Esophagus muscularis mucosa (tissue), 4 donors: ENCODE measurements at regions not wholly inside any gene's neighbourhood (a gene's known extent, or its start where the extent isn't known, plus 50 kb on each side); places are given as distances from the start of the nearest gene placed in this dataset.

Experiments
- DNase-seq: peaks from one replicate; pipeline ENCODE4 v3.0.0-alpha.2; 2017; ENCODE audit errors: extremely low spot score
- H3K27ac ChIP-seq, 4 donors: fragments of 200-600 bp; sonication (generic); replicated peaks in 1 of 4; 1 replicate in 3 of 4; 2 replicates in 1 of 4; pipeline ENCODE4 v1.5.1; 2016 to 2019; ENCODE audit warnings: mild to moderate bottlenecking in 1 of 4
- H3K27me3 ChIP-seq, 4 donors: fragments of 200-600 bp; sonication (generic); one replicate each; pipeline versions ENCODE4 v1.5.1 to v1.6.0; 2016 to 2019
- H3K36me3 ChIP-seq, 4 donors: fragments of 200-600 bp; sonication (generic); one replicate each; pipeline ENCODE4 v1.5.1; 2016 to 2019
- H3K4me1 ChIP-seq, 4 donors: fragments of 200-600 bp; sonication (generic); one replicate each; pipeline ENCODE4 v1.5.1; 2016 to 2019
- H3K4me3 ChIP-seq, 4 donors: fragments of 200-600 bp; sonication (generic); 1 replicate in 2 of 4; 2 replicates in 2 of 4; pipeline ENCODE4 v1.5.1; 2016 to 2019; ENCODE audit warnings: mild to moderate bottlenecking in 4 of 4, moderate library complexity in 1 of 4
- H3K9me3 ChIP-seq, 4 donors: fragments of 200-600 bp; sonication (generic); 1 replicate in 3 of 4; 2 replicates in 1 of 4; pipeline ENCODE4 v1.5.1; 2016 to 2019
- CTCF ChIP-seq, 3 experiments: fragments of 200-600 bp in 2 of 3; fragments of 450-650 bp in 1 of 3; sonication (generic) in 2 of 3; IDR thresholded peaks; one replicate each; pipeline ENCODE4 v1.5.1; 2017 to 2019; ENCODE audit warnings: antibody characterized with exemption in 3 of 3, mild to moderate bottlenecking in 2 of 3, moderate library complexity in 1 of 3
- EP300 ChIP-seq: sonication (generic); formaldehyde crosslinking; IDR thresholded peaks from one replicate; pipeline ENCODE4 v1.6.1; 2017; ENCODE audit warnings: antibody characterized with exemption
- POLR2A ChIP-seq: fragments of 450-650 bp; IDR thresholded peaks from one replicate; pipeline ENCODE4 v1.6.1; 2017; ENCODE audit warnings: antibody characterized with exemption, moderate library complexity, mild to moderate bottlenecking, low read depth
- POLR2AphosphoS5 ChIP-seq, 2 donors: sonication (generic); formaldehyde crosslinking; IDR thresholded peaks; one replicate each; pipeline ENCODE4 v1.6.1; 2017; ENCODE audit warnings: antibody characterized with exemption in 2 of 2
- WGBS: methylation state at CpG from one replicate; pipeline ENCODE4 v1.1.5; 2018; 5-methylcytosine and 5-hydroxymethylcytosine counted together
- intact Hi-C: fragments of 100-400 bp; cut with DNase I; formaldehyde crosslinking; loops from one replicate; pipeline ENCODE4 v1.15.1; 2023

- Histone ChIP-seq H3K4me1 (peaks cover 0 to 12% (median 8%) of the 10 kb centered on the region in 4 donors), H3K27me3 (no peaks in the 10 kb centered on the region), H3K4me3 (no peak overlapping the region), H3K36me3 (no peaks in the 10 kb centered on the region), H3K27ac (no peak overlapping the region), H3K9me3 (no peaks in the 10 kb centered on the region)
- TF ChIP-seq EP300 (no peak), CTCF (IDR thresholded peaks at IDR 0.05) (no peak), POLR2AphosphoS5 (IDR thresholded peaks at IDR 0.05) (no peak), POLR2A (no peak)
- WGBS = 89% methylated on average over 1 of the region's 1 CpG
- intact Hi-C loops = no loop called here
- DNase-seq = no peak
Observed at GRCh38 chr11:95418916-95419315, 187.9 kb upstream of the SESN3 start.

GRCh38 chr11:95417832-95418231, 186.8 kb upstream of the SESN3 start:
- intact Hi-C loops = no loop called here
- H3K4me3 ChIP-seq = no peak overlapping the region
- TF ChIP-seq CTCF (IDR thresholded peaks at IDR 0.05) (no peak), EP300 (no peak), POLR2AphosphoS5 (IDR thresholded peaks at IDR 0.05) (no peak), POLR2A (no peak)
- no peaks in the 10 kb centered on the region for H3K27me3 ChIP-seq
- no peak overlapping the region for H3K27ac ChIP-seq
- peaks cover 0 to 12% (median 8%) of the 10 kb centered on the region in 4 donors for H3K4me1 ChIP-seq
- 100% methylated on average over 1 of the region's 1 CpG for WGBS
- H3K9me3 ChIP-seq = no peaks in the 10 kb centered on the region
- no peak for DNase-seq
- no peaks in the 10 kb centered on the region for H3K36me3 ChIP-seq

- Histone ChIP-seq H3K27ac (no peak overlapping the region), H3K27me3 (no peaks in the 10 kb centered on the region), H3K4me1 (peaks cover 0 to 12% (median 8%) of the 10 kb centered on the region in 4 donors), H3K36me3 (no peaks in the 10 kb centered on the region), H3K4me3 (no peak overlapping the region), H3K9me3 (no peaks in the 10 kb centered on the region)
- DNase-seq = no peak
- intact Hi-C loops = no loop called here
- 49% methylated on average over 3 of the region's 3 CpGs for WGBS
- TF ChIP-seq EP300 (no peak), CTCF (IDR thresholded peaks at IDR 0.05) (no peak), POLR2AphosphoS5 (IDR thresholded peaks at IDR 0.05) (no peak), POLR2A (no peak)
Observed at GRCh38 chr11:95415837-95416304, 184.9 kb upstream of the SESN3 start.

- Histone ChIP-seq H3K4me1 (peaks cover 0 to 12% (median 8%) of the 10 kb centered on the region in 4 donors), H3K4me3 (no peak overlapping the region), H3K36me3 (no peaks in the 10 kb centered on the region), H3K27me3 (no peaks in the 10 kb centered on the region), H3K27ac (no peak overlapping the region), H3K9me3 (no peaks in the 10 kb centered on the region)
- DNase-seq = no peak
- WGBS = 75% methylated on average over 2 of the region's 2 CpGs
- intact Hi-C loops = no loop called here
- no peak for TF ChIP-seq CTCF (IDR thresholded peaks at IDR 0.05)
- TF ChIP-seq POLR2A = no peak
- TF ChIP-seq POLR2AphosphoS5 (IDR thresholded peaks at IDR 0.05) = no peak
- no peak for TF ChIP-seq EP300
Observed at GRCh38 chr11:95414217-95414616, 183.2 kb upstream of the SESN3 start.

- no peak for TF ChIP-seq POLR2AphosphoS5 (IDR thresholded peaks at IDR 0.05)
- no peak for TF ChIP-seq EP300
- TF ChIP-seq POLR2A = no peak
- no peak for TF ChIP-seq CTCF (IDR thresholded peaks at IDR 0.05)
- H3K36me3 ChIP-seq = no peaks in the 10 kb centered on the region
- no peak for DNase-seq
- WGBS = 80% methylated on average over 4 of the region's 4 CpGs
- no peaks in the 10 kb centered on the region for H3K27me3 ChIP-seq
- intact Hi-C loops = no loop called here
- no peak overlapping the region for H3K27ac ChIP-seq
- H3K4me3 ChIP-seq = no peak overlapping the region
- H3K9me3 ChIP-seq = no peaks in the 10 kb centered on the region
- H3K4me1 ChIP-seq = peaks cover 0 to 12% (median 8%) of the 10 kb centered on the region in 4 donors
Observed at GRCh38 chr11:95413761-95414160, 182.8 kb upstream of the SESN3 start.
